Activated T-cell treated with anti-CD3 and anti-CD28 coated beads for 4 hours (primary cell): ENCODE measurements at regions not wholly inside any gene's neighbourhood (a gene's known extent, or its start where the extent isn't known, plus 50 kb on each side); places are given as distances from the start of the nearest gene placed in this dataset.
A peak's percentile ranks its signal among the peaks of the same experiment; 100 is the strongest.
"Not testable (repeated sequence)": the region's sequence is repeated elsewhere in the genome, so short reads cannot be mapped to it uniquely, and the experiment has no call there.

Experiments used
- DNase-seq: peaks from one replicate; pipeline ENCODE4 v3.0.0-alpha.2; 2020

DNA sequence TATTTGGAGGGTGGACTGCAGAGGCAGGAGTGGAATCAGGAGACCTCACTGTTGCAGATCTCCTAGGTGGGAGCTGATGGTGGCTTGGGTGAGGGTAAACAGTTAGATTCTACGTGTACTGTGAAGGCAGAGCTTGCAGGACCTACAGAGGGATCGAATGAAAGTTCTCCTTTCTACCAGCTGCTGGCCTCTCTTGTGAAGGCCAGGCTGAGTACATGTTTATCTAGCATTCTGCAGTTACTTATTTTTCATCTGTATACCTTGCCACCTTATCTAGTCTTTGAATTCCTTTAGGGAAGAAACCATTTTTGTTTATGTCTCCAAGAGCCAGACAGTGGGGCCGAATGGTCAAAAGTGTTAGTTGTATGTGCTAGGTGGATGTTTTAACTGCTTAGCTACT, 57.6 kb downstream of the PTTG1 start:
- DNase-seq: no peak

DNA sequence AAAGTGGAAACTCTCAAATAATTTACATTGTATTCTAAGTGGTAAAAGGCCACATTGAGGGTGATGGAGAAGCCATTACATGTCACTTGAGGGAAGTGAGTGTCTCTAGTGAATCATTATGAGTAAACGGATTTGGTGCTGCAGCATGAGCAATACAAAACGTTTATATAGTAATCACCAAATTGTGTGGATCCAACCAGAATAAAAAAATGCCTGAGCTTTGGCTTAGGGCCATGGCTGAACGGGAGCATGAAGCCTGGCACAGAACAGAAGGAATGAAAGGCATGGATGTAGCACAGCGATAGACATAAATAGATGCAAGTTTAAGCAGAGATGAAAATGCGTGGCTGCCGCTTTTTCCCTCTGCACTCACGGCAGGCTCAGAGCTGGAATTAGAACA, 58.3 kb downstream of the PTTG1 start:
- no peak for DNase-seq

DNA sequence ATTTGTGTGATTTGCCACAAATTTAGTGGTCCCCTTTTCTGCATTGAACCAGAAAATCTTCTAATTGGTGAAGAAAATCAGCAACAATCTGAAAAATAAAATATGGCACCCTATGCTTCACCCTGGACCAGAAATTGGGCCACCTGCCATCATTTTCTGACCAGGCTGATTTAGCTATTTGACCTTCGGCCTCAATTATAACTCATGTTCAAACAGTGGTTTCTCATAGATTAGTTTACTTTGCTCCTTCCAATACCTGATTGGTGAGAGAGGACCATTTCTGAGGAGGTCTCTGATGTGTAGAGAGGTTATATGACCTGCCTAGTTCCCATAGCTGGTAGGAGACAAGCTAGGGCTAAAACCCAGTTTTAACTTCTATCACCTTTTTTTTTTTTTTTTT, 59.0 kb downstream of the PTTG1 start:
- DNase-seq: no peak

DNA sequence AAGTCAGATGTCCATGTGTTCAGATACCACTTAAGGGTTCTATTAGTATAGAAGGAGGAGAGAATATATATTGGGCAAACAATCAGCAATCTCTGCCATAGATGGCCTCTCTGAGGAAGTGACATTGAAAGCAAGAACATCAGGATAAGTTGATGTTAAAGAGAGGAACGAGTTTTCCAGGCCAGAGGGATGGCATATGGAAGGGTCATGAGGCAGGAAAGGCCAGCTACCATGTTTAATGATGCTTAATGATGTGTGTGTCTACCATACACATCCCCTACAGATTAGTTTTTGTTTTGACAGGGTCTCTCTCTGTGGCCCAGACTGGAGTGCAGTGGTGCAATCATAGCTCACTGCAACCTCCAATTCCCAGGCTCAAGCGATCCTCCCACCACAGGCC, 63.0 kb downstream of the PTTG1 start:
- DNase-seq: no peak

DNA sequence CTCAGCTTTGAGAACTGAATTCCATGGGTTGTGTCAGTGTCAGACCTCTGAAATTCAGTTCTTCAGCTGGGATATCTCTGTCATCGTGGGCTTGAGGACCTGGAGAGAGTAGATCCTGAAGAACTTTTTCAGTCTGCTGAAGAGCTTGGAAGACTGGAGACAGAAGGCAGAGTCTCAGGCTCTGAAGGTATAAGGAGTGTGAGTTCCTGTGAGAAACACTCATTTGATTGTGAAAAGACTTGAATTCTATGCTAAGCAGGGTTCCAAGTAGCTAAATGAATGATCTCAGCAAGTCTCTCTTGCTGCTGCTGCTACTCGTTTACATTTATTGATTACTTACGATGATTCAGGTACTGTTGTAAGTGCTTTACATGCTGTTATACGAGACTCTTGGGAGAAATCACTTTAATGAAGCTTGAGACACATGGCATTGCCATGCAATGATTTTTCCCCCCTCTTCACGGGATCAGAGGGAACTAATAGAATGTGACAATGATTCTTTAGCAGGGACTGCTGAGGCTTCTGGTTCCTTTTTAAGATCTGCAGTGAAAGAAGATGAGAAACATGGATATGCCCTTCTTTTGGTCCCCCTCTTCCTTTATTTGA, 63.8 kb downstream of the PTTG1 start:
- no peak for DNase-seq

DNA sequence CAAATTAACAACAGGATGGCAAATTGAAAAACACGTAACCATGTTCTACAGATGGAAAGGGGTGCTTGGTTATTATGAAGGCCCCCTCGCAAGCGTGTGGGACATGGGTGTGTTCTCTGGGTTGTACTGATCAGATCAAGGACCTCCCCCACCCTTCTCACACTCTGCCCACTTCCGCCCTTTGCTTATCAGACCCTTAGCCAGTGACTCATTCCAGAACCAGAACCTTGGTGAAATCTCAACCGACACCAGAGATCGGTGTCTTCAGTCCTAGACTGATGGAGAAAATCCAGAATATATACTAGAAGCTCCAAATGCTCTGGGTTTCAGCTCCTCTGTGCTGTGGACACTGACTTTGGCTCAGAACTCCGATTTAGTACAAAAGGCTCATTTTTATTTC, 64.9 kb downstream of the PTTG1 start:
- DNase-seq: no peak

DNA sequence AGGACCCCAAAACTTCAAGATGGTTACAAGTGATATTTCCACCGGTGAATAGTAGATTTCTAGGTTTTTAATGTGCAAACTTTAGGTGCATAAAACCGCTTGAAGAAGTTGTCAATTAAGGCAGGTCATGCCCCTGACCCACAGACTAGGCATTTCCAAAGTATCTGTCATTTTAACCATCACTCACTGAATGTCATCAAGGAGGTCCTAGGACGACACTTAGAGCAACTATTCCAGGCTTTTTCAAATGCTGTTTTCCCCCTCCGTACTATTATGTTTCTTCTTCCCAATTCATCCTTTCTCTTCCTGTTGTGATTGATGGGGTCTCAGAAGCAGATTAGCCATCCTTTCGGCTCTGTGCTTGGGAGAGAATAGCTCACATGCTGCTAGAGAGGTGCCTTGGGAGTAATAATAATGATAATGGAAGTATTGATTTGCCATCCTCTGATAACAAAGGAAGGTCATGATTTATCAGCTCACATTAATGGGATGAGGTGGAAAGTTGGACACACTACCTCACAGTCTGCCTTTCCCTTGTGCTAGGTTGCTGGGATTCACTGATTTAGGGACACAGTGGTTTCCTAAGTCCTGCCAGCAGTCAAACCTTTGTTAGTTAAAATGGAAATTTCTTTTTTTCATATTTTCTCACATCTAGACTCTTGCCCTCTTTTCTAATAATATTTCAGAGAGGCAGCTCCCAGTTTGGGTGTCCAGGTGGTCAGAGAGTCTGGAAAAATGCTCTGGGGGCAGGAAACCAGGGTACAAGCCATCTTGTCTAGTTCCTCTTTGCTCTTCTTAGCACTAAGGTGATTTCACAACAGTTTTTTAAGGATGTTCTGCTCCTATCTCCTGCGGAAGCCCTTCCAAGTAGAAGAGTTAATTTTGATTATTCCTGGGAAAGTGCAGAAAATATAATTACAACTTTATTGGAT, 67.0 kb downstream of the PTTG1 start:
- no peak for DNase-seq

DNA sequence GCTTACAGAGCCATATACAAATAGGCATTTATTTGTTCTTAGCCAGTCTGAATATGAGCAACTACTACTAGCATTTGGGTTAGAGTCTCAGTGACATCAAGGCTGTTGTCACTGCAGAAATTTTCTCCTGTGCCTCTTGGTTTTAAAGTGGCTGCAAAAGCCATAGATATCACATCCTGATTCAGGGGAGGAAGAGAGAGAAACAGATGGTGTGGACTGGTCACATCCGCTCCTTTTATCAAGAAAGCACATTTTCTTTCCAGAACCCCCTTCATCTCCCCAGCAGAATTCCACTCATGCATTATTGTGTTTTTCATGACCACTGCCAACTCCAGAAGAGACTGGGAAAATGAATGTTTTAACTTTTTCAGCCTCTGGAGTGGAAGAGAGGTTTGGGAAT, 69.8 kb downstream of the PTTG1 start:
- DNase-seq: no peak

DNA sequence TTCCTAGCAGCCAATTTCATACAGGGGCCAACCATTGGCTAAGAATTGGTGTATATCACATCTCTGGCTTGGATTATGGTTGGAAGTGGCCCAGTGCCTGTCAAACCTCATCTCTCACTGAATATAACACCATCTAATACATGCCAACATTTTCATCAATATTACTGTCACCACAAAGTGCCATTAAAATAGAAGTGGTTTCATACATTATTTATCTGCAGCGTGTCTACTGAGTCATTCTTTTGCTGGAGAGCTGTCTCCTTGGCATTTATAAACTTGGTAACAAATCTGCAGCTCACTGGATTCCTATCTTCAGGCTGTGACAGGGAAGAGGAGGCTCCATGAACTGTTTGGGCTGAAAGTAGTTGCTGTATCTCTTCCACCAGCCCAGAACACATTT, 70.9 kb downstream of the PTTG1 start:
- no peak for DNase-seq

DNA sequence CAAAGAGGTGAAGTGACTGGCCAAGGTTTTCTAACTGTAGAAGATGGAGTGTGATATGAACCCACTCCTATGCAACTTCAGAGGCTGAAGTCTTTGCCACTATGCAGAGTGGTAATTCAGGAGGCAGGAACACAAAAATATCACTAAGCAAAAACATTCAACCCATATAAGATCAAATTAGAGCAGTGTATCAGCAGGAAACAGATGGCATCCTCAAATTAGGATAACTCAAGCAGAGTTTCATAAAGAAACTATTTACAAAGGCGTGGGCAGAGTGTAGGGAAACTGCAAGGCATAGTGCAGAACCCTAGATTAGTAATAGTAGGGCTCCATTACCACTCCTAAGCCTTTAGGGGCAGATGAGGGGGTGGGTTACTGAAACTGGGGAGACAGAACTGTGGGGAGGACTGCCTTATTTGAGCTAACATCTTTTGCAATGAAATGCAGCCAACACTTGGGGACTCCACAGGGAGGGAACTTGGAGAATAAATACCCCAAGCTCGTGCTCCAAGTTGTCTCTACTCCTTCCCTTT, 72.2 kb downstream of the PTTG1 start:
- no peak for DNase-seq

DNA sequence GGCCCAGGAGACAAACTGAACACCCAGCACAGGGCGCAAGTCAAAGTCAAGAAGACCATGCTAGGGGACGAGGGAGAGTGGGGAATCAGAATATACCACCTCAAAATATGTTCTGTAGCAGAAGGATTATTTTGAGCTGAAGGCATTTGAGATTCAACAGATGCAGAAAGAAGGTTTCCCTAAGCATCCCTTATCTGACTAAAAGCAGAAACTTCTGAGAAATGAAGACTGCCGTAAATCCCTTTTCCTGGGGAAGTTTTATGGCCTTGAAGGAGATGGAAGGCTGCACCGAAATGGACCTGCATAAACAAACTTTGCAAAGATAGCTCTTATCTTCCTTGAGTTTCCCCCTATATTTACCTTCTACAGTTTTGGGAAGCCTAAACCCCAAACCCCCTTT, 72.8 kb downstream of the PTTG1 start:
- no peak for DNase-seq

DNA sequence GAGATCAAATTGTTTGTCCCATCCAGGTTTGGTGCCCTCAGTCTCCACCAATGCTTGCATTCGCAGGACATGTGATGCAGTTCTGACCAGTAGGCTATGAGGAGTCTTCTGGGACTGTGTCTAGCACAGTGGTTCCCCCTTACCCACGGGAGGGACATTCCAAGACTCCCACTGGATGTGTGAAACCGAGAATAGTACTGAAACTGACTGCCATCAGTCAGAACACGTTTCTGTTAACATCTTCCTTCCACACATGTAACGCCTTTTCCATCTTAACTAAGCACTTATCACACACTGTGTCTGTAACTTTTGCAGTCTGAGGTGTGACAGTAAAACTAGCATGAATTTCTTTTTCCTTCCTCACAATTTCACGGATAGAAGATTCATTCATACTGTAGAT, 74.7 kb downstream of the PTTG1 start:
- DNase-seq: no peak

DNA sequence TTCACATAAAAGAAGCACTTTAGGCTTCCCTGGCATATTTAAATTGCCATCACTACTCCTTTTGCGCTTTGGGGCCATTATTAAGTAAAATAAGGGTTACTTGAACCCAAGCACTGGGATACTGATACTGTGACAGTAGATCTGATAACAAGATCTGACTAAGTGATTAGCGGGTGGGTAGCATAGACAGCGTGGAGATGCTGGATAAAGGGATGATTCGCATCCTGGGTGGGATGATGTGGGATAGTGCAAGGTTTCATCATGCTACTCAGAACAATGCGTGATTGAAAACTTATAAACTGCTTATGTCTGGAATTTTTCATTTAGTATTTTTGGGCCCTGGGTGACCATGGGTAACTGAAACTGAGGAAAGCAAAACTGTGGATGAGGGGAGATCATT, 75.1 kb downstream of the PTTG1 start:
- DNase-seq: no peak

DNA sequence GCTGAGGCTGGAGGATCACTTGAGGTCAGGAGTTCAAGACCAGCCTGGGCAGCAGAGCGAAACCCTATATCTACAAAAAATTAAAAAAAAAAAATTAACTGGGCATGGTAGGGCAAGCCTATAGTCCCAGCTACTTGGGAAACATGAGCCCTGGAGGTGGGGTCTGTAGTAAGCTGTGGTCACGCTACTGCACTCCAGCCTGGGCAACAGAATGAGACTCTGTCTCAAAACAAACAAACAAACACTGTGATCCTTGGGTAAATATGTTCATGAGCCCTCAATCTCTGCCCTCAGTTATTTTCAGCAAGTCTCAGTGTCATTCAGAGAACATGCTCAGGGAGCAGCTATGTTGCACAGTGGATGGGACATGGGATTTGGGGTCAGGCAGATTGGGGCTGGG, 76.2 kb downstream of the PTTG1 start:
- no peak for DNase-seq

DNA sequence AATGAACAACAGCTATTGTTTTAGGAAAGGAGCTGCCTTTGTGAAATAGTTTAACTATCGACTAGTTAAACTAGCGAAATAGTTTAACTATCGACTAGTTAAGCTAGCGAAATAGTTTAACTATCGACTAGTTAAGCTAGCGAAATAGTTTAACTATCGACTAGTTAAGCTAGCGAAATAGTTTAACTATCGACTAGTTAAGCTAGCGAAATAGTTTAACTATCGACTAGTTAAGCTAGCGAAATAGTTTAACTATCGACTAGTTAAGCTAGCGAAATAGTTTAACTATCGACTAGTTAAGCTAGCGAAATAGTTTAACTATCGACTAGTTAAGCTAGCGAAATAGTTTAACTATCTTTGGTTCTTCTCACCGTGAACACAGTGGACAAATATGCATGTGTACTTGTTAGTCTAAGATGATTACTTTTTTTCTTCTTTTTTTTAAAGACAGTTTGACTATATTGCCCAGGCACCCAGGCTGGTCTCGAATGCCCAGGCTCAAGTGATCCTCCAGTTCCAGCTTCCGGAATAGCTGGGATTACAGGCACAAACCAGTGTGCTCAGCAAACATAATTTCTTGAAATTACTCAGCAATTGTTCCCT, 76.9 kb downstream of the PTTG1 start:
- not testable (repeated sequence) for DNase-seq

DNA sequence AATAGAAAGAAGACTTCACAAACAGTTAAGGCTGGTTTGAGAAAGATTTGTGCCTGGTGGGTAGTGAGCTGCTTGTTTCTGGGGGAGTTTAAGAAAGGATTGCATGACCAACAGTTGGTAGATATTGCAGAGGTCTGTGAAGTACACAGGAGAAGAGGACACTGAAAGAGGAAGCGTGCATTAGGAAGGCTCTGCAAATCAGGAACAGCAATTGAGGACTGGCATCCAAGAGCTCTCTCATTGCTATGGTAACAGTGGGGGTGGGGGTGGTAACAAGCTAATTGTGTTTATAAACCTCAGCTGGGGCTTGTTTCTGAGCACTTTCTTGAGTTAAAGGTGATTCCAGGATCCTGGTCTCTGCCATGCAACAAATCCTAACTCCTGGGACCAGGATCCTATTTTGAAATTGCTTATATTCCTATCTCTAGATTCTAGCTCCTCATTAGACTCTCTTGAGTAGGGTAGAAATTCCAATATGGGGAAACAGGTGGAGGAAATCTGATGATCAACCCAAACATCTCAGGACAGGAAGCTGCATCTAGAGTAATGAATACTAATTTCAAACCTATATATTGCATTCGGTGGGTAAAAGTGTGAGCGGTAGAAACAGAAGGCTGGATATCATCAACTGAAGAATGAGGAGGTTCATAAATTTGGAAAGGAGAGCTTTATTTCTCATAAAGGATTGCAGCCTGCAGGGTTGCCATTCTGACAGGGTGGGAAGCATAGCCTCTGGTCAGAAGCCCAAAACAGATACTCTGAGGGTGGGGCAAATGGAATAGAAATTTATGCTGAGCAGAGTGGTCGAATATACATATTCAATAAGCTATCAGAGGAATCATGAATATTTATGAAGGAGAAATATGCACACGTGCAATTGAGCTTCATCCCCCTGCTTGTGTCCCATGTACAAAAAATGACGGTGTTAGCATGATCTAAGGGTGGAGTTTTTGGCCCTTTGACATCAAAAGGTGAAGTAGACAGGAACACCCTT, 79.4 kb downstream of the PTTG1 start:
- no peak for DNase-seq

DNA sequence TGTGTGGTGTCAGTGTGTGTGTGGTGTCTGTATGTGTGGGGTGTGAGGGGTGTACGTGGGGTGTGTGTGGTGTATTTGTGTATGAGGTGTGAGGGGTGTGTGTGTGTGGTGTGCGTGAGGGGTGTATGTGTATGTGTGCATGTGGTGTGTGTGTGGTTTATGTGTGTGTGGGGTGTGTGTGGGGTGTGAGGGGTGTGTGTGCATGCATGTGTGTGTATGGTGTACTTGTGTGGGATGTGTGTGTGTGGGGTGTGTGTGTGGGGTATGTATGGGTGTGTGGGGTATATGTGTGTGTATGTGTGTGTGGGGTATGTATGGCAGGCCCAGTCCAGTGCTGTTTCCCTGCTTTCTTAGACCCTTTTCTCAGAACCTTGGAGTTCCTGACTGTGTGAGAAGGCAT, 83.3 kb downstream of the PTTG1 start:
- DNase-seq: no peak

DNA sequence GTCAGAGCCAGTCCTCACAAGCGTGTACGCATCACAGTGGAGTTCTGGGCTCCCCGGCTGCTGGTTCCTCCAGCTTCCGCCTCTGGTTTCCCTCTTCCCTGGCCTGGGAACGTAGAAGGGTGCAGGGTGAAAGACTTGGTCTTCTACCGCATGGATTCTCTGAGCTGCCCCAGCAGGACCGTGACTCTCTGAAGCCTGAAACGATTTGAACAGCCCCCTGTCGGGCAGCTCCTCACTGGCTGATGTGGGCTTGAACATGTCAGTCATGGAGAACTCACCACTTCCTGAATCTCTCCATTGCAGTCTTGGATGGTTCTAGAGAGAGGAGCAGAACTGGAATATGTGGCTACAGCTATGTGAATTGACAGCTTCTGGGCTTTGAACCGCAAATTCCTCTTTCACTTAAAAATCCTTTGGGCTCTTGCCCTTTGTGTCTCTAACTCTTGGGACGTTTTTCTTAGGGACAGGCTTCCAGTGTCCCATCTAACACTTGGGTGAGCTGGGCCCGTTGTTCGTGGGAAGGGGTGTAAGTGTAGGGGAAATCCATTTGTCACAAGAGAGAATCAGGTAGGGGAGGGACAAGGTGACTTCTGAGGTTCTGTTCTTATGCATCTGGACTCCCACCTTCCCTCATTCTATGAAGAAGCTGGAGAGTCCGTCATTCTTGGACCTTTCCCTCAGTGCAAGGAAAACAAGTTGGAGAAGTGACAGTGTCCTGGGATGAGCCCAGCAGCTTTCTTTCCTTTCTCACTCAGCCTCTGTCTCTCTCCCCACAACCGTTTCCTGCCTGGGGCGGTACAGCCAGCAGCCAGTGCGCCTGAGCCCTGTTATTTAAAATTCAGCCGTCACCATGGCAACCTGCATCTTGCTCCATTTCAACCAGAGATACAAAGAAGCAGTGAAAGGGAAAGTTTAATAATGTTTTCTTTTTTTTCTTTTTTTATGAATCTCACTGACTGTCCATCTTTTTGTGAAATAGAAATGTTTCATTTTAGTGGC, 84.7 kb downstream of the PTTG1 start:
- DNase-seq: peak; percentile 36

DNA sequence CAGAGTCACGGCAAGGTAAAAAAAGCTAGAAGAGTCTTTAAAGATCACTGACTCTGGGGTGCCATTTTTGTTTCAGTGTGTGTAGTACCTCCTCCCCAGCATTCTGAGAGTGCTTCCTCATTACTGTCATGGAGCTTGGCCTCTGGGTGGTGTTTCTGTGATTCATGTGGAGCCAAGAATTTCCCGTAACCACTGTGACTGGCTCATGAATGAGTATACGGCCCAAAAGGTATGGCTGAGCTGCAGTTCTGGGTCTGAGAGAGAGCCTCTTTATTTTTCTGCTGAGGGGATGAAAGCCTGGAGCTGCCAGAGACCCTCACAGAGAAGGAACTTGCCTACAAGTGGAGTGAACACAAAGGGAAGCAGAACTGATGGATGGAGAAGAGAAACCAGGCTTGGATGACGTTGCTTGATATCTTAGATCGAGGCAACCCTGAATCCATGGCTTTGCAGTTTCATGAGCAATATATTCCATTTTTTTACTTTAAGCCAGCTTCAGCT, 85.6 kb downstream of the PTTG1 start:
- DNase-seq: no peak

DNA sequence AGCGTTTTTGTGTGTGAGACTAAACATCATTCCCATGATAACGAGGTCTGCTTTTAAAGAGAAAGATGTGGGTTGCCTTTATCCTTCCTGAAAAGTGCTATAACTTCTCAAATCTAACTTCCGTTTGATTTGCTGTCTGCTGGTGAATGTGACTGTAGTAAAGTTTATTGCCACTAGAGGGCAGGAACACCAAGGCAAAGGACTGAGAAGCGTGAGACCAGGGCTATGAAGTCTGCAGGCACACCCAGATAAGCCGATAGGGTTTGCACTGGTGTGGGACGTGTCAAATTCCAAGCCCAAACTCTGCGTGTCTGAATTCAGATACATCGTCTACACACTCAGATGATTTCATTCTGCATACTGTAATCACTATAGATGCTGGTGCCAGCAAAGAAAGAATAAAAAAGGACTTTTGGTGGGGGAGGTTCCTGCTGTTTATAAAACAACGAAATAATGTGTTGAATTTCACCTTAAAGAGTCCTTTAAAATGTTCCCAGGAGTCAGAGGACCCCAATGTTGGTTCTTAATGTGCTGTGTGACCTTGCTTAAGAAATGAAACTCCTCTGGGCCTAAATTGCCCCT, 87.2 kb downstream of the PTTG1 start:
- peak; percentile 56 for DNase-seq
